Liver (tissue), 3 donors: ENCODE measurements at regions not wholly inside any gene's neighbourhood (a gene's known extent, or its start where the extent isn't known, plus 50 kb on each side); places are given as distances from the start of the nearest gene placed in this dataset.

Experiments used
- EGR1 ChIP-seq, 2 donors: IDR thresholded peaks; 2 replicates each; pipeline ENCODE4 v1.6.1; 2016 to 2018; ENCODE audit warnings: antibody characterized with exemption in 2 of 2, low read depth in 2 of 2
- FOXA1 ChIP-seq: IDR thresholded peaks from 2 replicates; pipeline ENCODE4 v1.6.1; 2016; ENCODE audit warnings: antibody characterized with exemption
- RAD21 ChIP-seq, 2 donors: IDR thresholded peaks; 2 replicates each; pipeline ENCODE4 v1.6.1; 2016; ENCODE audit warnings: antibody characterized with exemption in 2 of 2, mild to moderate bottlenecking in 2 of 2
- RXRA ChIP-seq, 2 donors: IDR thresholded peaks; 2 replicates each; pipeline ENCODE4 v1.6.1; 2017 to 2018; ENCODE audit warnings: antibody characterized with exemption in 2 of 2, mild to moderate bottlenecking in 1 of 2
- TAF1 ChIP-seq: conservative IDR thresholded peaks from 2 replicates; pipeline ENCODE4 v1.6.1; 2016; ENCODE audit warnings: antibody characterized with exemption, mild to moderate bottlenecking
- TF ChIP-seq, protein P1 (sequence below): fragments of 150-350 bp; IDR thresholded peaks from 2 replicates; pipeline ENCODE4 v1.5.1; 2017; ENCODE audit warnings: improper control_type of control experiment, low read depth, low read length; ENCODE audit not compliant: missing input control
- TF ChIP-seq, protein P2 (sequence below): IDR thresholded peaks from 2 replicates; pipeline ENCODE4 v1.6.1; 2016; ENCODE audit warnings: antibody characterized with exemption, mild to moderate bottlenecking
- TF ChIP-seq, protein P3 (sequence below): IDR thresholded peaks from 2 replicates; pipeline ENCODE4 v1.6.1; 2016; ENCODE audit warnings: antibody characterized with exemption
- TF ChIP-seq, protein P4 (sequence below): IDR thresholded peaks from 2 replicates; pipeline ENCODE4 v1.6.1; 2016; ENCODE audit warnings: antibody characterized with exemption
- donor health status: healthy.
- donor health status: healthy.

- TF ChIP-seq, protein P1, sequence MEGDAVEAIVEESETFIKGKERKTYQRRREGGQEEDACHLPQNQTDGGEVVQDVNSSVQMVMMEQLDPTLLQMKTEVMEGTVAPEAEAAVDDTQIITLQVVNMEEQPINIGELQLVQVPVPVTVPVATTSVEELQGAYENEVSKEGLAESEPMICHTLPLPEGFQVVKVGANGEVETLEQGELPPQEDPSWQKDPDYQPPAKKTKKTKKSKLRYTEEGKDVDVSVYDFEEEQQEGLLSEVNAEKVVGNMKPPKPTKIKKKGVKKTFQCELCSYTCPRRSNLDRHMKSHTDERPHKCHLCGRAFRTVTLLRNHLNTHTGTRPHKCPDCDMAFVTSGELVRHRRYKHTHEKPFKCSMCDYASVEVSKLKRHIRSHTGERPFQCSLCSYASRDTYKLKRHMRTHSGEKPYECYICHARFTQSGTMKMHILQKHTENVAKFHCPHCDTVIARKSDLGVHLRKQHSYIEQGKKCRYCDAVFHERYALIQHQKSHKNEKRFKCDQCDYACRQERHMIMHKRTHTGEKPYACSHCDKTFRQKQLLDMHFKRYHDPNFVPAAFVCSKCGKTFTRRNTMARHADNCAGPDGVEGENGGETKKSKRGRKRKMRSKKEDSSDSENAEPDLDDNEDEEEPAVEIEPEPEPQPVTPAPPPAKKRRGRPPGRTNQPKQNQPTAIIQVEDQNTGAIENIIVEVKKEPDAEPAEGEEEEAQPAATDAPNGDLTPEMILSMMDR: no peak
- TF ChIP-seq EGR1 (IDR thresholded peaks at IDR 0.05; ENCODE audit: low read depth in 2 of 2) (no peak), RAD21 (IDR thresholded peaks at IDR 0.05) (no peak), RXRA (IDR thresholded peaks at IDR 0.05) (no peak), FOXA1 (no peak), TAF1 (no peak)
- TF ChIP-seq, protein P2, sequence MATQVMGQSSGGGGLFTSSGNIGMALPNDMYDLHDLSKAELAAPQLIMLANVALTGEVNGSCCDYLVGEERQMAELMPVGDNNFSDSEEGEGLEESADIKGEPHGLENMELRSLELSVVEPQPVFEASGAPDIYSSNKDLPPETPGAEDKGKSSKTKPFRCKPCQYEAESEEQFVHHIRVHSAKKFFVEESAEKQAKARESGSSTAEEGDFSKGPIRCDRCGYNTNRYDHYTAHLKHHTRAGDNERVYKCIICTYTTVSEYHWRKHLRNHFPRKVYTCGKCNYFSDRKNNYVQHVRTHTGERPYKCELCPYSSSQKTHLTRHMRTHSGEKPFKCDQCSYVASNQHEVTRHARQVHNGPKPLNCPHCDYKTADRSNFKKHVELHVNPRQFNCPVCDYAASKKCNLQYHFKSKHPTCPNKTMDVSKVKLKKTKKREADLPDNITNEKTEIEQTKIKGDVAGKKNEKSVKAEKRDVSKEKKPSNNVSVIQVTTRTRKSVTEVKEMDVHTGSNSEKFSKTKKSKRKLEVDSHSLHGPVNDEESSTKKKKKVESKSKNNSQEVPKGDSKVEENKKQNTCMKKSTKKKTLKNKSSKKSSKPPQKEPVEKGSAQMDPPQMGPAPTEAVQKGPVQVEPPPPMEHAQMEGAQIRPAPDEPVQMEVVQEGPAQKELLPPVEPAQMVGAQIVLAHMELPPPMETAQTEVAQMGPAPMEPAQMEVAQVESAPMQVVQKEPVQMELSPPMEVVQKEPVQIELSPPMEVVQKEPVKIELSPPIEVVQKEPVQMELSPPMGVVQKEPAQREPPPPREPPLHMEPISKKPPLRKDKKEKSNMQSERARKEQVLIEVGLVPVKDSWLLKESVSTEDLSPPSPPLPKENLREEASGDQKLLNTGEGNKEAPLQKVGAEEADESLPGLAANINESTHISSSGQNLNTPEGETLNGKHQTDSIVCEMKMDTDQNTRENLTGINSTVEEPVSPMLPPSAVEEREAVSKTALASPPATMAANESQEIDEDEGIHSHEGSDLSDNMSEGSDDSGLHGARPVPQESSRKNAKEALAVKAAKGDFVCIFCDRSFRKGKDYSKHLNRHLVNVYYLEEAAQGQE: no peak
- TF ChIP-seq, protein P3, sequence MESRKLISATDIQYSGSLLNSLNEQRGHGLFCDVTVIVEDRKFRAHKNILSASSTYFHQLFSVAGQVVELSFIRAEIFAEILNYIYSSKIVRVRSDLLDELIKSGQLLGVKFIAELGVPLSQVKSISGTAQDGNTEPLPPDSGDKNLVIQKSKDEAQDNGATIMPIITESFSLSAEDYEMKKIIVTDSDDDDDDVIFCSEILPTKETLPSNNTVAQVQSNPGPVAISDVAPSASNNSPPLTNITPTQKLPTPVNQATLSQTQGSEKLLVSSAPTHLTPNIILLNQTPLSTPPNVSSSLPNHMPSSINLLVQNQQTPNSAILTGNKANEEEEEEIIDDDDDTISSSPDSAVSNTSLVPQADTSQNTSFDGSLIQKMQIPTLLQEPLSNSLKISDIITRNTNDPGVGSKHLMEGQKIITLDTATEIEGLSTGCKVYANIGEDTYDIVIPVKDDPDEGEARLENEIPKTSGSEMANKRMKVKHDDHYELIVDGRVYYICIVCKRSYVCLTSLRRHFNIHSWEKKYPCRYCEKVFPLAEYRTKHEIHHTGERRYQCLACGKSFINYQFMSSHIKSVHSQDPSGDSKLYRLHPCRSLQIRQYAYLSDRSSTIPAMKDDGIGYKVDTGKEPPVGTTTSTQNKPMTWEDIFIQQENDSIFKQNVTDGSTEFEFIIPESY: no peak
- TF ChIP-seq, protein P4, sequence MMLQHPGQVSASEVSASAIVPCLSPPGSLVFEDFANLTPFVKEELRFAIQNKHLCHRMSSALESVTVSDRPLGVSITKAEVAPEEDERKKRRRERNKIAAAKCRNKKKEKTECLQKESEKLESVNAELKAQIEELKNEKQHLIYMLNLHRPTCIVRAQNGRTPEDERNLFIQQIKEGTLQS: no peak
Observed at GRCh38 chr3:117045143-117045542, 335.6 kb downstream of the TUSC7 start.
